Activated CD8-positive, alpha-beta T cell treated with anti-CD3 and anti-CD28 coated beads for 36 hours (primary cell): ENCODE measurements at regions not wholly inside any gene's neighbourhood (a gene's known extent, or its start where the extent isn't known, plus 50 kb on each side); places are given as distances from the start of the nearest gene placed in this dataset.
A peak's percentile ranks its signal among the peaks of the same experiment; 100 is the strongest.

Experiments
- ATAC-seq: fragments of 200-7000 bp; cut with Tn5 transposase; one replicate; pipeline ENCODE4 v1.10.0; 2021; ENCODE audit warnings: mild to moderate bottlenecking, moderate library complexity
- CTCF ChIA-PET: fragments of 350-600 bp; sonication (Branson Sonifier 250); formaldehyde crosslinking; loops from one replicate; lab custom pipeline; 2021; ENCODE audit warnings: antibody characterized with exemption; lab: Charles Lee
- POLR2A ChIA-PET: fragments of 350-600 bp; sonication (Branson Sonifier 250); formaldehyde crosslinking; loops from one replicate; lab custom pipeline; 2021; ENCODE audit warnings: antibody characterized with exemption; lab: Charles Lee
- DNase-seq: peaks from one replicate; pipeline ENCODE4 v3.0.0-alpha.2; 2020
- H3K27ac Mint-ChIP-seq: one replicate; pipeline ENCODE4 v1.8.0; 2021; ENCODE audit warnings: mild to moderate bottlenecking, mixed read lengths
- H3K27me3 Mint-ChIP-seq: one replicate; pipeline ENCODE4 v1.8.0; 2021; ENCODE audit warnings: mixed read lengths
- H3K36me3 Mint-ChIP-seq: one replicate; pipeline ENCODE4 v1.8.0; 2021; ENCODE audit warnings: low read depth, mixed read lengths
- H3K4me1 Mint-ChIP-seq: one replicate; pipeline ENCODE4 v1.8.0; 2021; ENCODE audit warnings: low read depth, mixed read lengths
- H3K4me3 Mint-ChIP-seq: one replicate; pipeline ENCODE4 v1.8.0; 2021; ENCODE audit warnings: mild to moderate bottlenecking, moderate library complexity, mixed read lengths
- H3K9me3 Mint-ChIP-seq: one replicate; pipeline ENCODE4 v1.8.0; 2021; ENCODE audit warnings: mixed read lengths
- CTCF ChIP-seq: fragments of 200-600 bp; IDR thresholded peaks from one replicate; pipeline ENCODE4 v1.8.0; 2022; ENCODE audit warnings: antibody characterized with exemption, mild to moderate bottlenecking
- intact Hi-C: fragments of 100-400 bp; cut with micrococcal nuclease; formaldehyde crosslinking; loops from one replicate; pipeline ENCODE4 v1.10.0; 2022

DNA sequence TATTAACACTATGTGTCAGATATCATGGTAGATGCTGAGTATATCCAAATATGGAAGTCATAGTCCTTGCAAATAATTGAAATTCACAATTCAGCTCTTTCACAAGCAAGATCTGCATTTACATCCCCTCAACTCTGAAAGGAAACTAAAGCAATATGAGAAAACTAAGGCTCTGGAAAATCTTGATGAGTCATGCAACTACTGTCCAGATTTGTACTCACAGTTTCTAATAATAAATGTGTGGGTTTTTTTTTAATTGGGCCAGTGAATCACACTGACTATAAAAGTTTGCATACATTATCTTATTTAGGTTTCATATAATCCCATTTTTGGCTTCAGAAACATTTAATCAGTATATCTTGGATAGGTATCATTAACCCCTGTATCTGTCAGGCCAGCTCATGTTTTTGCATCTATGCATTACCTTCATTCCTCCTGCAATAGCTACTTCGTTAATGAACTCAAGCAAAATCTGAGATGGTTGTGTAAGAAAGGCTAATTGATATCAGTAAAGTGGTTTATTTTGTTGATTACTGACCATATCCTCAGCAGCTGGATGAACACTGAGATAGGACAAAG, 58.7 kb upstream of the PRR16 start:
- CTCF ChIA-PET, result no interaction called here
- no peak for DNase-seq
- Mint-ChIP-seq H3K36me3 (no peaks in the 10 kb centered on the region), H3K27me3 (no peaks in the 10 kb centered on the region), H3K27ac (no peak overlapping the region), H3K9me3 (peaks cover 6% of the 10 kb centered on the region), H3K4me3 (no peak overlapping the region), H3K4me1 (peaks cover 1% of the 10 kb centered on the region)
- TF ChIP-seq CTCF, result no peak
- POLR2A ChIA-PET, result no interaction called here
- ATAC-seq, result no peak
- intact Hi-C loops, result no loop called here

DNA sequence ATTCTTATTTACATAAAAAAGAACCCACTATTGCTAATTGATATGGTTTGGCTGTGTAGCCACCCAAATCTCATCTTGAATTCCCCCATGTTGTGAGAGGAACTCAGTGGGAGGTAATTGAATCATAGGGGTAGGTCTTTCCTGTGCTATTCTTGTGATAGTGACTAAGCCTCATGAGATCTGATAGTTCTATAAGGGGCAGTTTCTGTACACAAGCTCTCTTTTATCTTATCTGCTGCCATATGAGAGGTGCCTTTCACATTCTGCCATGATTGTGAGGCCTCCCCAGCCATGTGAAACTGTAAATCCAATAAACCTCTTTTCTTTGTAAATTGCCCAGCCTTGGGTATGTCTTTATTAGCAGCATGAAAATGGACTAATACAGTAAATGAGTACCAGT, 58.2 kb upstream of the PRR16 start:
- CTCF ChIA-PET, result no interaction called here
- no peaks in the 10 kb centered on the region for H3K36me3 Mint-ChIP-seq
- POLR2A ChIA-PET, result no interaction called here

DNA sequence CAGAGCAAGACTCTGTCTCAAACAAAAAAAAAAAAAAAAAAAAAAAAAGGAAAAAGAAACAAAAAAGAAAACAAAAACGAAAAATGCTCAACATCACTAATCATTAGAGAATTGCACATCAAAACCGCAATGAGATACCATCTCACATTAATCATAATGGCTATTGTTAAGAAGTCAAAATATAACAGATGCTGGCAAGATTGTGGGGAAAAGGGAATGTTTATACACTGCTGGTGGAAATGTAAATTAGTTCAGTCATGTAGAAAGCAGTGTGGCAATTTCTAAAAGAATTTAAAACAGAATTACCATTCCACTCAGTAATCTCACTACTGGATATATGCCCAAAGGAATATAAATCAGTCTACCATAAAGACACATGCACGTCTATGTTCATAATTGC, 50.4 kb upstream of the PRR16 start:
- CTCF ChIA-PET, result no interaction called here
- POLR2A ChIA-PET, result no interaction called here
- Mint-ChIP-seq H3K4me1 (no peaks in the 10 kb centered on the region), H3K9me3 (peaks cover 9% of the 10 kb centered on the region), H3K27me3 (no peaks in the 10 kb centered on the region), H3K36me3 (no peaks in the 10 kb centered on the region), H3K27ac (no peak overlapping the region), H3K4me3 (no peak overlapping the region)
- TF ChIP-seq CTCF, result no peak
- ATAC-seq (no peak), DNase-seq (no peak)
- intact Hi-C loops, result no loop called here

More for the DNA sequence above, 58.2 kb upstream of the PRR16 start:
- ATAC-seq (peak; percentile 70), DNase-seq (no peak)
- Mint-ChIP-seq H3K4me1 (peaks cover 1% of the 10 kb centered on the region), H3K4me3 (no peak overlapping the region), H3K27me3 (no peaks in the 10 kb centered on the region), H3K27ac (no peak overlapping the region), H3K9me3 (peaks cover 5% of the 10 kb centered on the region)
- intact Hi-C loops, result no loop called here
- TF ChIP-seq CTCF, result no peak
